NB4 (cell line): ENCODE measurements at regions not wholly inside any gene's neighbourhood (a gene's known extent, or its start where the extent isn't known, plus 50 kb on each side); places are given as distances from the start of the nearest gene placed in this dataset.
A peak's percentile ranks its signal among the peaks of the same experiment; 100 is the strongest.

Experiments
- DNase-seq: peaks from one replicate; pipeline ENCODE4 v3.0.0; 2010; ENCODE audit warnings: low read depth
- H3K4me3 ChIP-seq: one replicate; pipeline ENCODE4 v1.5.1; 2011; ENCODE audit warnings: mild to moderate bottlenecking, low read depth, low read length, moderate library complexity
- CTCF ChIP-seq: IDR thresholded peaks from one replicate; pipeline ENCODE4 v1.5.1; 2012; ENCODE audit warnings: low read depth, low read length
- MYC ChIP-seq: IDR thresholded peaks from 2 replicates; pipeline ENCODE4 v1.6.1; 2011; ENCODE audit warnings: low read depth, low read length
- POLR2A ChIP-seq: IDR thresholded peaks from 2 replicates; pipeline ENCODE4 v1.6.1; 2011; ENCODE audit warnings: mild to moderate bottlenecking; ENCODE audit not compliant: insufficient read length; ENCODE audit errors: extremely low read depth
- TF ChIP-seq, protein P1 (sequence below): IDR thresholded peaks from 2 replicates; pipeline ENCODE4 v1.6.1; 2011; ENCODE audit warnings: low read depth, low read length

DNA sequence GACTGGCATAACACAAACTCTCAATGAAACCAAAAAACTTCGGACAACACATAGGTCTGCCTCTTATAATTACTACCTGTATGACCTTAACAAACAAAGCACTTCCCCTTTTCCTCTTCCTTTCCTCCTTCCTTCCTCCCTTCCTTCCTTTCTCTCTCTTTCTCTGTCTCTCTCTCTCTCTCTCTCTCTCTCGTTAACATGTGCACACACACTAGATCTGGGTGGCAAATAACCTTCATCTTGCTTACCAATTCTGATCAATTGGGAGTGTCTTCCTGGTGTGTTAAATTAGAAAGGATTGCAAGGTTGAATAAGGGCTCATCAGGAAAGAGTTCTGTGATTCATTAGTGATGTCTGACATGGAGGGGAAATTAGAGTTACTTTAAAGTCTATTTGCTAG is 307.8 kb upstream of the PRKD1 start:
- DNase-seq, result no peak
- TF ChIP-seq POLR2A (no peak), CTCF (no peak), MYC (no peak)
- TF ChIP-seq, protein P1, sequence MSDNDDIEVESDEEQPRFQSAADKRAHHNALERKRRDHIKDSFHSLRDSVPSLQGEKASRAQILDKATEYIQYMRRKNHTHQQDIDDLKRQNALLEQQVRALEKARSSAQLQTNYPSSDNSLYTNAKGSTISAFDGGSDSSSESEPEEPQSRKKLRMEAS, result no peak
- no peak overlapping the region for H3K4me3 ChIP-seq

- DNase-seq, result no peak
- H3K4me3 ChIP-seq, result no peak overlapping the region
- TF ChIP-seq, protein P1, result no peak
- TF ChIP-seq MYC, result no peak
- TF ChIP-seq CTCF, result no peak
- TF ChIP-seq POLR2A, result no peak
Measured at GRCh38 chr14:30238936-30239335, 311.3 kb upstream of the PRKD1 start.

DNA sequence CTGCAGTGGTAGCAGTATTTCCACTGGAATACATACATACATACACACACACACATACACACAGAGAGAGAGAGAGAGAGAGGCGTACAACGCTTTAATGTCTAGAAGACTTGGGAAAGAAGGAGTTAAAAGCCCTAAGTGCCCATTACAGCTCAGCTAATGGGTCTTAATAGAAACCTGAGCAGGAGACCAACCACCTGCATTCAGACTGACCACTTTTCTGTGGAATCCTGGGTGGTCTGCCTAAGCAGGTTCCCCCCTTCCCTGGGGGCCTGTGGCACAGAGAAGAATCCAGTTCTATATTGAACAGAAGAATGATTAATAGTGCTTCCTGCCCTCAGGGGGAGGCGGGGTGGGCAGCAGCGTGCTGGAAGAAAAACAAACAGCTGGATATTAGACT is 312.4 kb upstream of the PRKD1 start:
- no peak for DNase-seq
- no peak for TF ChIP-seq MYC
- TF ChIP-seq POLR2A, result no peak
- no peak for TF ChIP-seq CTCF
- TF ChIP-seq, protein P1, result no peak

GRCh38 chr14:30240685-30241084 is 313.0 kb upstream of the PRKD1 start:
- peak; percentile 1 for DNase-seq
- no peak overlapping the region for H3K4me3 ChIP-seq
- TF ChIP-seq, protein P1, result no peak
- TF ChIP-seq MYC (no peak), POLR2A (no peak), CTCF (no peak)

More for the DNA sequence above, 312.4 kb upstream of the PRKD1 start:
- H3K4me3 ChIP-seq, result no peak overlapping the region

GRCh38 chr14:30242744-30243143 is 315.1 kb upstream of the PRKD1 start:
- no peak overlapping the region for H3K4me3 ChIP-seq
- DNase-seq, result no peak
- TF ChIP-seq POLR2A, result no peak
- TF ChIP-seq, protein P1, result no peak
- TF ChIP-seq CTCF, result no peak
- TF ChIP-seq MYC, result no peak

DNA sequence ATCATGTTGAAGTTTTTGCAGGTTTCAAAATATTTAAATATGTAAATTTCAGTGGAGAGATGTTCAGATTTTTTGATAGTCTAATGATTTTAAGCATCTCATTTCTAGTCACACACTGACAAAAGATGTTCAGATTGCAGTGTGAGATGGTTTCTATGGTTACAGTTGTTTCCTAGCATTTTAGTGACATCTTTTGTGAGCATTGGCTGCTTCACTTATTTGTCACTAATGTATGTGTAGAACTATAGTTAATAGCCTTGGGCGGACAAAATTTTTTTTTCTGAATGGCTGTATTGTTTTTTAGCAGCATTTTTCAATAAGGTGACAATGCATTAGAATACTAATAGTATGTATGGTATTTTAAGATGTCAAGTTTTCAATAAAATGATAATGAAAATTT is 315.6 kb upstream of the PRKD1 start:
- no peak for DNase-seq
- TF ChIP-seq, protein P1, result no peak
- no peak for TF ChIP-seq POLR2A
- no peak for TF ChIP-seq CTCF
- no peak for TF ChIP-seq MYC
- no peak overlapping the region for H3K4me3 ChIP-seq
